Activated CD4-positive, alpha-beta memory T cell treated with anti-CD3 and anti-CD28 coated beads for 36 hours (primary cell): ENCODE measurements at regions not wholly inside any gene's neighbourhood (a gene's known extent, or its start where the extent isn't known, plus 50 kb on each side); places are given as distances from the start of the nearest gene placed in this dataset.
"Not testable (repeated sequence)": the region's sequence is repeated elsewhere in the genome, so short reads cannot be mapped to it uniquely, and the experiment has no call there.

Experiments used
- CTCF ChIA-PET: fragments of 350-600 bp; sonication (Branson Sonifier 250); formaldehyde crosslinking; loops from one replicate; lab custom pipeline; 2021; ENCODE audit warnings: antibody characterized with exemption, inconsistent platforms; lab: Charles Lee
- POLR2A ChIA-PET: fragments of 350-600 bp; sonication (Branson Sonifier 250); formaldehyde crosslinking; loops from one replicate; lab custom pipeline; 2021; ENCODE audit warnings: antibody characterized with exemption; lab: Charles Lee
- DNase-seq: peaks from one replicate; pipeline ENCODE4 v3.0.0-alpha.2; 2020
- H3K27ac Mint-ChIP-seq: one replicate; pipeline ENCODE4 v1.8.0; 2021; ENCODE audit warnings: mixed read lengths
- H3K27me3 Mint-ChIP-seq: one replicate; pipeline ENCODE4 v1.8.0; 2021; ENCODE audit warnings: mixed read lengths
- H3K36me3 Mint-ChIP-seq: one replicate; pipeline ENCODE4 v1.8.0; 2021; ENCODE audit warnings: mixed read lengths
- H3K4me1 Mint-ChIP-seq: one replicate; pipeline ENCODE4 v1.8.0; 2021; ENCODE audit warnings: low read depth, mixed read lengths
- H3K4me3 Mint-ChIP-seq: one replicate; pipeline ENCODE4 v1.8.0; 2021; ENCODE audit warnings: mild to moderate bottlenecking, mixed read lengths
- H3K9me3 Mint-ChIP-seq: one replicate; pipeline ENCODE4 v1.8.0; 2021; ENCODE audit warnings: mixed read lengths
- intact Hi-C: fragments of 100-400 bp; cut with micrococcal nuclease; formaldehyde crosslinking; loops from one replicate; pipeline ENCODE4 v1.15.1; 2023

DNA sequence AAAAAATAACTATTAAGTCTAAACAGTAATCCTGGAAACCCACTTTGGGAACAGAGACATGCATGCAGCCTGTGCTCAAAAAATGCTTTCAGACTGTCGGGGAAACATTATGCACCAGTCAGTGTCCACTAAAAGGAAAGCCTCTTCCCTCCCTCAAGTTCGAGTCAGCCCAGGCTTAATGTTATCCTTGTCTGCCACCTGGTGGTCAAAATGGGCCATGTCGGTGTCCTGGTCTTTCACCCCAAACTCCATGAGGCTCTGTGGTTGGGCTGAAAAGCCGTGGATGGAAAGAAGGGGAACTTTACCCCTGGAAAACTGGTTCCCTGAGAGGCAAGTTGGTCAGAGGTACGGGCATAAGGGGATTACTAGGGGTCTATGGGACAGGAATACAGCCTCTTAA is 88.4 kb upstream of the ZNF492 start:
- Mint-ChIP-seq H3K27me3 (no peaks in the 10 kb centered on the region), H3K4me1 (no peaks in the 10 kb centered on the region), H3K36me3 (peaks cover 5% of the 10 kb centered on the region), H3K9me3 (peaks cover 41% of the 10 kb centered on the region), H3K4me3 (no peak overlapping the region), H3K27ac (no peak overlapping the region)
- POLR2A ChIA-PET: interaction anchor here (0.6 kb wide), 1 partner anchor 14 kb away, joined by 3 read pairs; no protein-coding TSS in a partner anchor
- intact Hi-C loops: no loop called here
- DNase-seq: peak; percentile 59
- CTCF ChIA-PET: interaction anchor here (1.2 kb wide), 1 partner anchor 13 kb away, joined by 3 read pairs; no protein-coding TSS in a partner anchor

DNA sequence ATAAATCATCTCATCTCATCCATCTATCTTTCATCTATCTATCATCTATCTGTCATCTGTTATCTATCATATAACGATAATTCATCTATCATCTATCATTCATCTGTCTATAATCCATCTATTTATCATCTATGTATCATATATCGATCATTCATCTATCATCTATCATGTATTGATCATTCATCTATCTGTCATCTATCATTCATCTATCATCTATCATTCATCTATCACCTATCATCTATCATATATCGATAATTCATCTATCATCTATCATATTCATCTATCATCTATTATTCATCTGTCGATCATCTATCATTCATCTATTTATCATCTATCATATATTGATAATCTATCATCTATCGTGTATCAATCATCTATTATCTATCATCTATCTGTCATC is 100.4 kb upstream of the ZNF492 start:
- Mint-ChIP-seq H3K9me3 (peaks cover 32% of the 10 kb centered on the region), H3K4me3 (no peak overlapping the region), H3K4me1 (no peaks in the 10 kb centered on the region), H3K27me3 (peaks cover 15% of the 10 kb centered on the region), H3K36me3 (peaks cover 3% of the 10 kb centered on the region), H3K27ac (no peak overlapping the region)
- intact Hi-C loops: no loop called here
- DNase-seq: no peak
- POLR2A ChIA-PET: no interaction called here
- CTCF ChIA-PET: no interaction called here

DNA sequence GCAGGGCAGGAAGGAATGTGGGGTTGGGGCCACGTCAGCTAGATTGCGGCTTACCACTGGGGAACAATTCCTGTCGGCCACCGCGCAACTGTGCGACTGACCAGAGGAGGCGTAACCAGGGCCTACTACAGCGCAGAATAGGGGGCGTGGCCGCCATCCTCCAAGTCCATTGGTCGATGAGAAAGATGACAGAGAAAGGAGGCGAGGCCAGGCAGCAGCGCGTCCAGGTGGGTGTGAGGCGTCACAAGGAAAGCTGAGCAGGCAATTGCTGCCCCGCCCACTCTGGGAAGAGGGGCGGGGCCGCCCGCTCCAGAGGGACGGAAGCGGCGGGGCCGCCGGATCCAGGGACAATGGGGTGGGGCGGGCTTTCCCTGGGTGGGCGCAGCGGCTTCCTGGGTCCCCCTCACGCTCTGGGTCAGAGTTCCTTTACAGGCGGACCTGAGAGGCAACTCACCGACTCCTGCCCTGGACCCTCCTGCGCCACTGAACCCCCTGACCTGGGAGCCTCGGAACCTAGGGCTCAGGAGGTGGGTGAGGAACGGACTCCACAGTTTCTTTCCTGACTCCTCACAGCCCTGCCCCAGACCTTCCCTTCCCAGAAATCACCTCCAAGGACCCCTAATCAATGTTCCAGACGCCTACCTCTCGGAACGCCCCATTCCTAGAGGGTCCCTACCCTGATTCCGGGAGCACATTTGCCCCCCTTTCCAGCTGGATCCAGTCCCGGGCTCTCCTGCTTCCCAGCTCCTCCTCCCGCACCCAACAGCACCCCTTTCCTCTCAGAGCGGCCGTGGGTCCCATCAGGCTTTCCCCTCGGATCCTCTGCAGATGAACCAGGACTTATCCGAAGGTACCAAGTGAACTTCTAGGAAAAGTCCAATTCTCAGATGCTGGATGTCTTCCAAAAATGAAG is 101.5 kb upstream of the ZNF492 start:
- intact Hi-C loops: no loop called here

GRCh38 chr19:22530042-22530441 is 104.1 kb upstream of the ZNF492 start:
- H3K4me3 Mint-ChIP-seq: no peak overlapping the region
- H3K36me3 Mint-ChIP-seq: peaks cover 3% of the 10 kb centered on the region

More for the DNA sequence above, 101.5 kb upstream of the ZNF492 start:
- Mint-ChIP-seq H3K4me3 (no peak overlapping the region), H3K27ac (no peak overlapping the region), H3K27me3 (peaks cover 15% of the 10 kb centered on the region), H3K9me3 (peaks cover 35% of the 10 kb centered on the region), H3K36me3 (peaks cover 3% of the 10 kb centered on the region), H3K4me1 (no peaks in the 10 kb centered on the region)
- ChIA-PET POLR2A (no interaction called here), CTCF (no interaction called here)
- DNase-seq: no peak

GRCh38 chr19:22528956-22529355 is 105.2 kb upstream of the ZNF492 start:
- DNase-seq: no peak
- POLR2A ChIA-PET: no interaction called here
- CTCF ChIA-PET: no interaction called here
- H3K4me1 Mint-ChIP-seq: no peaks in the 10 kb centered on the region
- H3K36me3 Mint-ChIP-seq: peaks cover 3% of the 10 kb centered on the region
- H3K9me3 Mint-ChIP-seq: peaks cover 23% of the 10 kb centered on the region
- no peak overlapping the region for H3K4me3 Mint-ChIP-seq
- H3K27ac Mint-ChIP-seq: no peak overlapping the region
- intact Hi-C loops: no loop called here
- peaks cover 15% of the 10 kb centered on the region for H3K27me3 Mint-ChIP-seq

More at GRCh38 chr19:22530042-22530441, 104.1 kb upstream of the ZNF492 start:
- H3K4me1 Mint-ChIP-seq: no peaks in the 10 kb centered on the region
- no peak for DNase-seq
- ChIA-PET POLR2A (no interaction called here), CTCF (no interaction called here)
- intact Hi-C loops: no loop called here
- H3K9me3 Mint-ChIP-seq: peaks cover 24% of the 10 kb centered on the region
- no peak overlapping the region for H3K27ac Mint-ChIP-seq
- peaks cover 15% of the 10 kb centered on the region for H3K27me3 Mint-ChIP-seq

GRCh38 chr19:22527554-22527953 is 105.4 kb upstream of the ZNF98 start:
- DNase-seq: no peak
- CTCF ChIA-PET: no interaction called here
- Mint-ChIP-seq H3K4me1 (no peaks in the 10 kb centered on the region), H3K36me3 (peaks cover 3% of the 10 kb centered on the region), H3K27me3 (peaks cover 8% of the 10 kb centered on the region), H3K9me3 (peaks cover 19% of the 10 kb centered on the region), H3K4me3 (no peak overlapping the region), H3K27ac (no peak overlapping the region)
- POLR2A ChIA-PET: no interaction called here
- intact Hi-C loops: no loop called here

GRCh38 chr19:22526661-22527272 is 104.6 kb upstream of the ZNF98 start:
- H3K27ac Mint-ChIP-seq: no peak overlapping the region

DNA sequence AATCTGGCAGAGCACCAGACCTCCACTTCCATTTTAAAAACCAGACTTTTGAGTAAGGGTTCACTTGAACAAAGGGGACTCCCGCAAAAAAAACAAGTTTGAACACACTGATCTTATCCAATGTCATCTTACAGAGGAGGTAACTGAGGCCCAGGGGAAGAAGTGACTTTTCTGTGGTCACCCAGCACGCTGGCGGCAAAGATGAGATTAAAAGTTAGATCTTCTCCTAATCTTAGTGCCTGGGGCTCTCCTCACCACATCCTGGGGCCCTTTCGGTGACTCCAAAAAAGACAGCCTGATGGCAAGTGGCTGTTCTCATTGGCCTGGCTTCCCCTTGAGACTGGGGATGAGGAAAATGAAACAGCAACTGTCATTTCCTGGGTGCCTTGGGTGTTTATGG is 101.8 kb upstream of the ZNF98 start:
- intact Hi-C loops: no loop called here
- H3K27me3 Mint-ChIP-seq: no peaks in the 10 kb centered on the region
- ChIA-PET CTCF (no interaction called here), POLR2A (no interaction called here)
- no peaks in the 10 kb centered on the region for H3K4me1 Mint-ChIP-seq
- H3K27ac Mint-ChIP-seq: no peak overlapping the region
- no peaks in the 10 kb centered on the region for H3K36me3 Mint-ChIP-seq
- peaks cover 24% of the 10 kb centered on the region for H3K9me3 Mint-ChIP-seq
- no peak overlapping the region for H3K4me3 Mint-ChIP-seq
- no peak for DNase-seq

More at GRCh38 chr19:22526661-22527272, 104.6 kb upstream of the ZNF98 start:
- POLR2A ChIA-PET: no interaction called here
- Mint-ChIP-seq H3K9me3 (peaks cover 17% of the 10 kb centered on the region), H3K36me3 (no peaks in the 10 kb centered on the region), H3K4me1 (no peaks in the 10 kb centered on the region), H3K27me3 (peaks cover 3% of the 10 kb centered on the region), H3K4me3 (no peak overlapping the region)
- CTCF ChIA-PET: no interaction called here
- no peak for DNase-seq
- intact Hi-C loops: no loop called here

GRCh38 chr19:22519562-22519961 is 97.4 kb upstream of the ZNF98 start:
- peaks cover 29% of the 10 kb centered on the region for H3K9me3 Mint-ChIP-seq

DNA sequence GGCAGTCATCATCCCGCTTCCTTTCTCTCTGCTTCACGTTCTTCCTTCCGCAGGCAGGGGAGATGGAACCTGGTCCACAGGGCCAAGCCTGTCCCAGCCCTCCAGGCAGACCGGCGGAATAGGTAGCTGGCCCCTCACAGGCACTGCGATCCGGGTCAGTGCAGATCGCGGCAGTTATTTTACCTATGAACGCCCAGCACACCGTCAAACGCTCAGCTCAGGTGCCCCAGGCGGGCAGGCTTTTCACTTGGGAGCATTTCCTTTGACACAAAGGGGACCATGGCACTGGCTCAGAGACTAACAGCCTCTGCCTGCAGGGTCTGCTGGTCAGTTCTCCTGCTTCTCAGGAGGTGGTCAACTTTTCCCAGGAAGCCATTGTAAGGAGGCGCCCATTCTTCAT is 97.0 kb upstream of the ZNF98 start:
- H3K4me3 Mint-ChIP-seq: no peak overlapping the region
- ChIA-PET POLR2A (no interaction called here), CTCF (no interaction called here)
- intact Hi-C loops: no loop called here
- H3K36me3 Mint-ChIP-seq: no peaks in the 10 kb centered on the region
- no peak for DNase-seq
- H3K27ac Mint-ChIP-seq: no peak overlapping the region
- peaks cover 29% of the 10 kb centered on the region for H3K9me3 Mint-ChIP-seq
- H3K4me1 Mint-ChIP-seq: no peaks in the 10 kb centered on the region
- H3K27me3 Mint-ChIP-seq: no peaks in the 10 kb centered on the region

More at GRCh38 chr19:22519562-22519961, 97.4 kb upstream of the ZNF98 start:
- CTCF ChIA-PET, H3K4me1 Mint-ChIP-seq, H3K27ac Mint-ChIP-seq, intact Hi-C loops, DNase-seq, H3K27me3 Mint-ChIP-seq, H3K4me3 Mint-ChIP-seq, POLR2A ChIA-PET, H3K36me3 Mint-ChIP-seq: not testable (repeated sequence)

DNA sequence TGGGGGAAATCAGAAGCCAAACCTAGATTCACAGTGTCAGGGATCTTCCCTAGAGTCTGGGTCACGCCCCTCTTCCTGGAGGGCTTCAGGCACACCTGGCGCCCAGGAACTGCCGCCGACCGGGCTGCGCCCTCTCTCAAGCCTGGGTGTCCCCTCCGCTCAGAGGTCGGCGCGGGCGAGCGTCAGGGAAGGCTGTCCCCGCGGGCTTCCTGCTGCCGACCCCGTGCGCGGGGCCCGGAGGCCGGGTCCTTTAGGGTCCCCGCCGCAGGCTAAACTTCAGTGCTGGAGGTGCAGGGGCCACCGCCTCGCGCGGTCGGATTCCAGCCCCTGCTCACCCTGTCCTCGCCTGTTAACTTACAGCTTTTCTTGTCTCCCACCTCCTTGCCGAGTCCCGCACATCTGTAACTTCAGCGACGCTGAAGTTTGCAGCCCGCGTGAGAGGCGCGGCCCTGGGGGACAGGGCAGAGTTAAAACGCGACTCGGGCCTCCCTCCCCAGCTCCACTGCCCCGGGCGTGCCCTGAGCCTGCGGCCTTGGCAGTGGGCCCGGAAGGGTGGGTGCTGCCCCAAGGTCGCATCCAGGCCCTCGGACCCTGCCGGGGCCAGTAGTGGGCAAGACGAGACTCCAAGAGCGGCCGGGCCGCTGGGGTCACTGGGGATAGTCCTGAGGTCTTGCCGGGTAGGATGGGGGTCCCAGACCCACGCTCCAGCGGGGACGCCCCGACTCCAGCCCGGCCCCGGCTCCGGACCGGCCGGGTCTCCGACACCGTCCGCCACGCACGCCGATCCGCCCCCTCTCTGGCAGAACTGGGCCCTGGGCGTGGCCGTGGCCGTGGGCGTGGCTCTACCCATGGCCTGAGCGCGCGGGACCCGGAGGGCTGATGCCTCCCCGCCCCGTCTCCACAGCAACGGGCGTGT is 95.6 kb upstream of the ZNF98 start:
- peaks cover 31% of the 10 kb centered on the region for H3K9me3 Mint-ChIP-seq
- no peak overlapping the region for H3K27ac Mint-ChIP-seq
- CTCF ChIA-PET: no interaction called here
- no peak for DNase-seq
- H3K4me3 Mint-ChIP-seq: no peak overlapping the region
- intact Hi-C loops: no loop called here
- no peaks in the 10 kb centered on the region for H3K27me3 Mint-ChIP-seq
- no peaks in the 10 kb centered on the region for H3K4me1 Mint-ChIP-seq
- H3K36me3 Mint-ChIP-seq: no peaks in the 10 kb centered on the region
- POLR2A ChIA-PET: no interaction called here

GRCh38 chr19:22515435-22515834 is 93.3 kb upstream of the ZNF98 start:
- no peak for DNase-seq
- Mint-ChIP-seq H3K36me3 (no peaks in the 10 kb centered on the region), H3K27ac (no peak overlapping the region), H3K4me1 (no peaks in the 10 kb centered on the region), H3K27me3 (no peaks in the 10 kb centered on the region), H3K4me3 (no peak overlapping the region), H3K9me3 (peaks cover 34% of the 10 kb centered on the region)
- ChIA-PET CTCF (no interaction called here), POLR2A (no interaction called here)
- intact Hi-C loops: no loop called here
